GM21717 (cell line): ENCODE measurements at regions not wholly inside any gene's neighbourhood (a gene's known extent, or its start where the extent isn't known, plus 50 kb on each side); places are given as distances from the start of the nearest gene placed in this dataset.
"Not testable (repeated sequence)": the region's sequence is repeated elsewhere in the genome, so short reads cannot be mapped to it uniquely, and the experiment has no call there.

Experiments
- ATAC-seq: cut with Tn5 transposase; IDR thresholded peaks from one replicate; pipeline ENCODE4 v1.9.1; 2021; ENCODE audit warnings: mild to moderate bottlenecking, moderate library complexity; ENCODE audit not compliant: unreplicated experiment

- ATAC-seq: no peak
These were observed 918.3 kb downstream of the NR2F1-AS1 start for GRCh38 chr5:92662741-92663140.

- ATAC-seq: no peak
These were observed 921.8 kb downstream of the NR2F1-AS1 start for GRCh38 chr5:92659246-92659645.

- not testable (repeated sequence) for ATAC-seq
These were observed 926.4 kb downstream of the NR2F1-AS1 start for GRCh38 chr5:92654601-92655000.

GRCh38 chr5:92653730-92654461 is 927.1 kb downstream of the NR2F1-AS1 start:
- ATAC-seq: no peak

- ATAC-seq: no peak
These were observed 928.3 kb downstream of the NR2F1-AS1 start for GRCh38 chr5:92652756-92653155.

- ATAC-seq: no peak
These were observed 936.6 kb downstream of the NR2F1-AS1 start for GRCh38 chr5:92644266-92644886.

- no peak for ATAC-seq
These were observed 939.7 kb downstream of the NR2F1-AS1 start for GRCh38 chr5:92641031-92641962.

- ATAC-seq: no peak
These were observed 940.7 kb downstream of the NR2F1-AS1 start for GRCh38 chr5:92640340-92640739.

GRCh38 chr5:92637960-92638359 is 943.1 kb downstream of the NR2F1-AS1 start:
- no peak for ATAC-seq

GRCh38 chr5:92637247-92637646 is 943.8 kb downstream of the NR2F1-AS1 start:
- ATAC-seq: no peak

GRCh38 chr5:92635001-92635461 is 946.0 kb downstream of the NR2F1-AS1 start:
- ATAC-seq: no peak

- ATAC-seq: no peak
These were observed 947.0 kb downstream of the NR2F1-AS1 start for GRCh38 chr5:92633875-92634487.

- no peak for ATAC-seq
These were observed 947.8 kb downstream of the NR2F1-AS1 start for GRCh38 chr5:92633176-92633575.

- not testable (repeated sequence) for ATAC-seq
These were observed 949.8 kb downstream of the NR2F1-AS1 start for GRCh38 chr5:92631237-92631701.

GRCh38 chr5:92629574-92629973 is 951.4 kb downstream of the NR2F1-AS1 start:
- no peak for ATAC-seq

GRCh38 chr5:92629000-92629399 is 952.0 kb downstream of the NR2F1-AS1 start:
- no peak for ATAC-seq

- no peak for ATAC-seq
These were observed 953.8 kb downstream of the NR2F1-AS1 start for GRCh38 chr5:92627186-92627585.

- ATAC-seq: no peak
These were observed 964.9 kb downstream of the NR2F1-AS1 start for GRCh38 chr5:92616085-92616484.

GRCh38 chr5:92613546-92613945 is 967.5 kb downstream of the NR2F1-AS1 start:
- no peak for ATAC-seq

- ATAC-seq: not testable (repeated sequence)
These were observed 970.6 kb downstream of the NR2F1-AS1 start for GRCh38 chr5:92610435-92610834.

- ATAC-seq: no peak
These were observed 975.4 kb downstream of the NR2F1-AS1 start for GRCh38 chr5:92605591-92605990.
